NCI-H1092 treated with DMSO at 0.1 percent for 48 hours (cell line): ENCODE measurements at regions not wholly inside any gene's neighbourhood (a gene's known extent, or its start where the extent isn't known, plus 50 kb on each side); places are given as distances from the start of the nearest gene placed in this dataset.
"Not testable (repeated sequence)": the region's sequence is repeated elsewhere in the genome, so short reads cannot be mapped to it uniquely, and the experiment has no call there.

Experiments
- DNase-seq: peaks from one replicate; lab custom pipeline; 2025; lab: John Stamatoyannopoulos, UW

GRCh38 chr6:90463359-90463758 is 123.5 kb downstream of the MAP3K7 start:
- no peak for DNase-seq

GRCh38 chr6:90462102-90462501 is 124.8 kb downstream of the MAP3K7 start:
- DNase-seq = no peak

GRCh38 chr6:90461383-90461782 is 125.5 kb downstream of the MAP3K7 start:
- DNase-seq = no peak

GRCh38 chr6:90460051-90460450 is 126.8 kb downstream of the MAP3K7 start:
- no peak for DNase-seq

- DNase-seq = no peak
Measured at GRCh38 chr6:90459225-90459758, 127.6 kb downstream of the MAP3K7 start.

- DNase-seq = no peak
Measured at GRCh38 chr6:90458353-90459224, 128.3 kb downstream of the MAP3K7 start.

DNA sequence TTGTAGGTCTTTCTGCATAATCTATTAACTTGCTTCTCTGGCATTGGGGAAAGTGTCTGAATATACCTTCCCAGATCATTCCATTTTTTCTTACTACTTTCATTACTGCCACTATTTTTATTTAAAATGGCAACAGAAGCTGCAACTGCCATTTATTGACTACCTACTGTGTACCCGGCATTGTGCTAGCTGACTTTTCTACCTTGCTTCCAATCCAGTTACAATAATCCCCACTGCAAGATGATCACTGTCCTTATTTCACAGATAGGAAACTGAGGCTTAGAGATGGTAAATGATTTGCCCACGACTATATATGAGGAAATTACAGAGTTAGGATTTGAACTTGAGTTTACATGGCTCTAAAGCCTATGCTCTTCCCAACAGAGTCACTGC is 129.0 kb downstream of the MAP3K7 start:
- no peak for DNase-seq

DNA sequence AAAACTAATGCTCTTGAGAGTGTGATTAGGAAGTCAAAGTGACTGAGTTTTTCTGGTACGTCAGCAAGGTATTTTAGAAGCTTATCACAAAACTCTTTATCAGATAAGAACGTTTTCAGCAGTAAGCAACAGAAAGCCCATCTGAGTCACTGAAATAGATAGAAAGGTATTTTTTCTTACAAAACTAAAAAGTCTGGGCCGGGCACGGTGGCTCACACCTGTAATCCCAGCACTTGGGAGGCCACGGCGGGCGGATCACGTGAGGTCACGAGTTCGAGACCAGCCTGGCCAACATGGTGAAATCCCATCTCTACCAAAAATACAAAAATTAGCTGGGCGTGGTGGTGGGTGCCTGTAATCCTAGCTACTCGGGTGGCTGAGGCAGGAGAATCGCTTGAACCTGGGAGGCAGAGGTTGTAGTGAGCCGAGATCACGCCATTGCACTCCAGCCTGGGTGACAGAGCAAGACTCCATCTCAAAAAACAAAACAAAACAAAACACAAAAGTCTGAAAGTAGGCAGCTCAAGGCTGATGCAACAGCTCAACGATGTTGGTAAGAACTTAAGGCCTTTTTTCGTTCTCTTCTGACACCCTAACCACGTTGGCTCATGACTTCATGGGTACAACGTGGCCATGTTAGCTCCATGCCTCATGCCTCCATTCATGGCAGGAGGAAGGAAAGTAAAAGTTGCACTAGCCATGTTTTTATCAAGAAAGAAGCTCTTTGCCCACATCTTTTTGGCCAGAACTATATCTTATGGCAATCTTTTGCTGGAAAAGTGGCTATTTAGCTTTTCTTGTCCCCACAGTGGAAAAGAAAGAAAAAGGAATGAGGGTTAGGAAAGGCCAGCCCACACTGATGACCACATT is 129.6 kb downstream of the MAP3K7 start:
- not testable (repeated sequence) for DNase-seq

GRCh38 chr6:90456001-90456400 is 130.9 kb downstream of the MAP3K7 start:
- DNase-seq = no peak

DNA sequence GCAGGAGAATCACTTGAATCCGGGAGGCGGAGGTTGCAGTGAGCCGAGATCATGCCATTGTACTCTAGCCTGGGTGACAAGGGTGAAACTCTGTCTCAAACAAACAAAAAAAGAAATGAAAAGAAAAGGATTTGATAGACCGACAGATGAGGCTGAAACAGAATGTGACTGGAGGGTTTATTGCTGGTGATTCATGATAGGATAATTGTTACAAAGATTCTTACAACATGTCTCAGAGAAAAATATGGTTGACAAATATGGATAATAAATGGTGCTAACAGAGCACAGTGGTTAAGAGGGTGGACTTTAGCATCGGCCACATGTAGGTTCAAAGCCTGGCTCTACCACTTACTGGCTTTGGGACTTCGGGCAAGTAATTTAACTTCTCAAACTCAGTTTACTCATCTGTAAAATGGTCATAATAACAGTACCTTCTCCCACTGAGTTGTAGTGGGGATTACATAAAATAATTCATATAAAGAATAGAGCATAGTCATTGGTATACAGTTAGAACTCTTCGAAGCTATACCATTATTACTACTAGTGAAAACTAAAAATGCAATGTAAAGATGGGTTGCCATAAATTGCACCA is 131.9 kb downstream of the MAP3K7 start:
- DNase-seq = no peak

GRCh38 chr6:90450268-90450953 is 136.5 kb downstream of the MAP3K7 start:
- no peak for DNase-seq

- DNase-seq = no peak
Measured at GRCh38 chr6:90449311-90449710, 137.6 kb downstream of the MAP3K7 start.

- DNase-seq = no peak
Measured at GRCh38 chr6:90448836-90449235, 138.0 kb downstream of the MAP3K7 start.

GRCh38 chr6:90446164-90446563 is 140.7 kb downstream of the MAP3K7 start:
- DNase-seq = peak; percentile 4

GRCh38 chr6:90445533-90446108 is 141.3 kb downstream of the MAP3K7 start:
- DNase-seq = no peak

DNA sequence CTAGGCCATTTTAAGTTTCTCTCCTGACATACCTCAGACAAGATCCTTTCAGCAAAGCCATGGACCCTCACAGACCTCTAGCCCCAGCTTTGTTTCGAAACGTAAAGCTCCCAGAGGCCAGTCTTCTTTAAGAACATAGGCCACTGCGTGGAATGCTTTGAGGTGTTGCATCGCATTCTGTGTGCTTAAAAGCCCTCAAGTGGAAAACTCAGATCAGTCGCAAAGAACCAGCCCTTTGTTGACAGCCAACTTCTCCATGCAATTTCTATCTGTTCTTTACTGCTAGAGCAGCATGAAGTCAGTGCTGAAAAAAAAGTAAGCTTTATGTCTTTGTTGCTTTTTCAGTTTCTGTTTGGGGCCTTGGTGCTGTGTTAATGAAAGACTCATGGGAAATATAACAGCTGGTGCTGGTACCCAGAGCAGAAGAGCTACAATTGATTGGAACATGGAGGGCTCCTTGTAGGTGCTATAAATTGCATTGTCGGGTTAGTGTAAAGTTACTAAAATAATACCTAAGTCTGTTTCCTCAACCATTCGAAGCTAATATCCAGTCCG is 142.6 kb downstream of the MAP3K7 start:
- DNase-seq = no peak

DNA sequence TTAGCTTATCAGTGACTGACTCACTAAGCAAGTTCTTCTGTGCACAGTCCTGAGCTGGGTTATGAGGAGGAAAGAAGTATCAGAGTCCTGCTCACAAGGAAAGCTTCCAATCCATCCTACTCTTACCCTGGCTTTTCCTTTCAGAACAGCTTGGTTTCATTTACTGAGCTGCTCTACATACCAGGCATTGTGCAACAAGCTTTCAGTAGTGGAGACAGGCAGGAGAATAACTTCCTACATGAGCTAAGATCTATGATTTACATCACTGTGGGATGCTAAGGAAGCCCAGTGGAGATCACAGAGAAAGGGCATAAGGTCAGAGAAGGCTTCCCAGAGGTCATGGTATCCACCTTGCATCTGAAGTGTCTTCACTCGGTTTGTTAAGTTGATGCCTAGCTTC is 144.5 kb downstream of the MAP3K7 start:
- DNase-seq = no peak

GRCh38 chr6:90440586-90441283 is 144.1 kb upstream of the BACH2 start:
- DNase-seq = no peak

- DNase-seq = no peak
Measured at GRCh38 chr6:90439586-90439985, 142.9 kb upstream of the BACH2 start.

DNA sequence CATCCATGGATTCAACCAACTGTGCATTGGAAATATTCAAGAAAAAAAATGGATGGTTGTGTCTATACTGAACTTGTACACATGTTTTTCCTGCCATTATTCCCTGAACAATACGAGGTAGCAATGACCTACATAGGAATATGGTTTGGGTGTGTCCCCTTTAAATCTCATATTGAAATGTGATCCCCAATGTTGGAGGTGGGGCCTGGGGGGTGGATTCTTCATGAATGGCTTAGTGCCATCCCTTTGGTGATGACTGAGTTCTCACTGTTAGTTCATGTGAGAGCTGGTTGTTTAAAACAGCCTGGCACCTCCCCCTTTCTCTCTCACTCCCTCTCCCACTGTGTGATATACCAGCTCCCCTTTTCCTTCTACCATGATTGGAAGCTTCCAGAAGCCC is 139.8 kb upstream of the BACH2 start:
- DNase-seq = no peak
